HepG2 (cell line): ENCODE measurements at regions not wholly inside any gene's neighbourhood (a gene's known extent, or its start where the extent isn't known, plus 50 kb on each side); places are given as distances from the start of the nearest gene placed in this dataset.

Experiments used
- ATAC-seq: fragments of 200-7000 bp; cut with Tn5 transposase; 3 replicates; pipeline ENCODE4 v1.9.1; 2020; ENCODE audit warnings: mild to moderate bottlenecking, moderate library complexity
- BruUV-seq: library from RNA; stranded (reverse); fragments of 400-500 nt; replicated peaks from 2 replicates; lab custom pipeline; 2021; lab: Mats Ljungman, UMichigan
- CTCF ChIA-PET: fragments of 300-600 bp; formaldehyde crosslinking; extraction: SDS; loops from one replicate; lab custom pipeline; 2021; ENCODE audit warnings: low total read pairs, inconsistent platforms, low intra/inter-chr PET ratio; lab: Yijun Ruan, JAX
- POLR2A ChIA-PET: fragments of 350-600 bp; sonication (Branson Sonifier 250); formaldehyde crosslinking; loops from one replicate; lab custom pipeline; 2020; ENCODE audit warnings: antibody characterized with exemption, inconsistent platforms; lab: Yijun Ruan, JAX
- DNase-seq: peaks from one replicate; pipeline ENCODE4 v3.0.0-alpha.2; 2015; ENCODE audit warnings: low spot score
- FAIRE-seq: peaks from 3 replicates; lab custom pipeline; 2011; peaks lifted over from hg19 to GRCh38; lab: Jason Lieb, UNC
- H2AFZ ChIP-seq: one replicate; pipeline ENCODE4 v1.6.1; 2011; ENCODE audit warnings: low read length, inconsistent platforms
- H3K27ac ChIP-seq: fragments of 300-600 bp; 3 replicates; pipeline ENCODE4 v1.8.0; 2011; ENCODE audit warnings: mixed run types, mild to moderate bottlenecking, mixed read lengths, low read length, inconsistent platforms; ENCODE audit not compliant: insufficient read depth; ENCODE audit errors: extremely low read length
- H3K27me3 ChIP-seq, 2 experiments: fragments of 200-600 bp in 1 of 2; 2 replicates in 1 of 2; 3 replicates in 1 of 2; pipeline versions ENCODE4 v1.6.0 to v1.8.0; 2011; ENCODE audit warnings: low read length in 2 of 2, mild to moderate bottlenecking in 2 of 2, moderate library complexity in 2 of 2, inconsistent platforms in 1 of 2; ENCODE audit not compliant: insufficient read depth in 2 of 2, control insufficient read depth in 1 of 2
- H3K36me3 ChIP-seq, 2 experiments: fragments of 200-600 bp in 1 of 2; replicated peaks in 1 of 2; 2 replicates in 1 of 2; 3 replicates in 1 of 2; pipeline versions ENCODE4 v1.5.1 to v1.8.0; 2011; ENCODE audit warnings: low read length in 2 of 2, inconsistent platforms in 1 of 2; ENCODE audit not compliant: insufficient read depth in 2 of 2, control insufficient read depth in 1 of 2
- H3K4me1 ChIP-seq: 2 replicates; pipeline ENCODE4 v1.5.1; 2012; ENCODE audit warnings: low read length, inconsistent platforms; ENCODE audit not compliant: insufficient read depth
- H3K4me2 ChIP-seq: 2 replicates; pipeline ENCODE4 v1.6.0; 2011; ENCODE audit warnings: low read depth, low read length, inconsistent platforms
- H3K4me3 ChIP-seq, 3 experiments: fragments of 200-600 bp in 1 of 3; sonication (generic), shearing (Covaris generic) in 1 of 3; replicated peaks in 1 of 3; 2 replicates each; pipeline ENCODE4 v1.5.1; 2011 to 2016; ENCODE audit warnings: low read length in 3 of 3, inconsistent platforms in 2 of 3, low read depth in 2 of 3, mild to moderate bottlenecking in 2 of 3, control low read depth in 1 of 3, mixed read lengths in 1 of 3; ENCODE audit not compliant: insufficient read depth in 1 of 3
- H3K79me2 ChIP-seq: one replicate; pipeline ENCODE4 v1.6.1; 2011; ENCODE audit warnings: low read length, inconsistent platforms; ENCODE audit not compliant: insufficient read depth
- H3K9ac ChIP-seq: 2 replicates; pipeline ENCODE4 v1.6.0; 2011; ENCODE audit warnings: mild to moderate bottlenecking, low read depth, low read length, inconsistent platforms; ENCODE audit not compliant: insufficient read depth
- H3K9me3 ChIP-seq: 2 replicates; pipeline ENCODE4 v1.5.1; 2012; ENCODE audit warnings: mild to moderate bottlenecking, low read length
- H4K20me1 ChIP-seq: 2 replicates; pipeline ENCODE4 v1.6.0; 2011; ENCODE audit warnings: inconsistent platforms, mild to moderate bottlenecking, low read length, moderate library complexity; ENCODE audit not compliant: insufficient read depth
- CTCF ChIP-seq: sonication (generic); formaldehyde crosslinking; IDR thresholded peaks from 2 replicates; pipeline ENCODE4 v1.5.0; 2020; ENCODE audit warnings: mild to moderate bottlenecking, missing genetic modification reagents, moderate library complexity
- SIX4 ChIP-seq: sonication (generic); formaldehyde crosslinking; IDR thresholded peaks from 2 replicates; pipeline ENCODE4 v1.4.0; 2020; ENCODE audit warnings: missing genetic modification reagents
- SMC3 ChIP-seq: IDR thresholded peaks from 2 replicates; pipeline ENCODE4 v1.6.1; 2011; ENCODE audit warnings: low read length, improper control_type of control experiment
- SP2 ChIP-seq: sonication (generic); formaldehyde crosslinking; IDR thresholded peaks from 2 replicates; pipeline ENCODE4 v1.5.1; 2020; ENCODE audit warnings: mild to moderate bottlenecking, missing genetic modification reagents
- STAG1 ChIP-seq: sonication (generic); formaldehyde crosslinking; IDR thresholded peaks from 2 replicates; pipeline ENCODE4 v1.4.0; 2020; ENCODE audit warnings: missing genetic modification reagents
- ZNF318 ChIP-seq: sonication (generic); formaldehyde crosslinking; IDR thresholded peaks from 2 replicates; pipeline ENCODE4 v1.4.0; 2020; ENCODE audit warnings: mild to moderate bottlenecking, missing genetic modification reagents
- ZNF75D ChIP-seq: sonication (generic); formaldehyde crosslinking; IDR thresholded peaks from 2 replicates; pipeline ENCODE4 v1.8.1; 2023; ENCODE audit warnings: missing genetic modification reagents, mild to moderate bottlenecking, borderline replicate concordance
- WGBS: methylation state at CpG from one replicate; pipeline ENCODE4 v1.1.6; 2017; ENCODE audit warnings: low lambda C conversion rate; 5-methylcytosine and 5-hydroxymethylcytosine counted together
- in situ Hi-C: cut with HindIII; loops from 2 replicates; pipeline ENCODE4 v1.10.0; 2017; ENCODE audit warnings: low pct_unique_long_range_greater_than_20kb; ENCODE audit not compliant: extremely low pct_ligation_motif_present
- intact Hi-C: fragments of 100-400 bp; cut with micrococcal nuclease; formaldehyde crosslinking; loops from one replicate; pipeline ENCODE4 v1.10.0; 2022; ENCODE audit not compliant: unreplicated experiment

GRCh38 chr5:92838253-92838652 is 742.8 kb downstream of the NR2F1-AS1 start:
- Histone ChIP-seq H3K36me3 (no peaks in the 10 kb centered on the region), H3K4me3 (no peak overlapping the region), H4K20me1 (no peaks in the 10 kb centered on the region), H3K4me1 (no peaks in the 10 kb centered on the region), H2AFZ (no peak overlapping the region), H3K9ac (no peak overlapping the region), H3K27ac (no peak overlapping the region), H3K79me2 (no peaks in the 10 kb centered on the region), H3K4me2 (no peak overlapping the region), H3K27me3 (no peaks in the 10 kb centered on the region; a peak in 1 of 5 replicates), H3K9me3 (no peaks in the 10 kb centered on the region)
- intact Hi-C loops, result loop anchor here (1.0 to 5.0 kb wide), 3 partner anchors 151 to 1201 kb away; no protein-coding TSS in a partner anchor
- ATAC-seq (peak; percentile 87), DNase-seq (peak; percentile 37), FAIRE-seq (no peak)
- in situ Hi-C loops, result no loop called here
- 0% methylated on average over 1 of the region's 1 CpG for WGBS
- no TSS peak for BruUV-seq
- CTCF ChIA-PET, result no interaction called here
- TF ChIP-seq STAG1 (CRISPR knock-in tag) (peak; percentile 68), CTCF (CRISPR knock-in tag) (peak; percentile 51), ZNF75D (CRISPR knock-in tag) (no peak), SMC3 (peak; percentile 33; the same call in 1 of the 2 replicates)
- POLR2A ChIA-PET, result no interaction called here

GRCh38 chr5:92836855-92837755 is 743.9 kb downstream of the NR2F1-AS1 start:
- intact Hi-C loops, result loop anchor here (5.0 kb wide), 2 partner anchors 150 to 1200 kb away; no protein-coding TSS in a partner anchor
- POLR2A ChIA-PET, result no interaction called here
- TF ChIP-seq SP2 (no peak), SIX4 (no peak), ZNF318 (CRISPR knock-in tag) (no peak)

More at GRCh38 chr5:92836855-92837755, 743.9 kb downstream of the NR2F1-AS1 start:
- Histone ChIP-seq H3K4me3 (no peak overlapping the region), H3K27ac (no peak overlapping the region), H2AFZ (no peak overlapping the region), H3K9me3 (no peaks in the 10 kb centered on the region), H3K4me2 (no peak overlapping the region), H3K36me3 (no peaks in the 10 kb centered on the region), H3K4me1 (no peaks in the 10 kb centered on the region), H3K79me2 (no peaks in the 10 kb centered on the region), H3K9ac (no peak overlapping the region), H3K27me3 (no peaks in the 10 kb centered on the region; a peak in 1 of 5 replicates), H4K20me1 (no peaks in the 10 kb centered on the region)
- FAIRE-seq (no peak), ATAC-seq (no peak), DNase-seq (no peak)
- in situ Hi-C loops, result no loop called here
- BruUV-seq, result no TSS peak
- 4% methylated on average over 3 of the region's 3 CpGs for WGBS
- CTCF ChIA-PET, result no interaction called here
